DMS153 (cell line): ENCODE measurements at regions not wholly inside any gene's neighbourhood (a gene's known extent, or its start where the extent isn't known, plus 50 kb on each side); places are given as distances from the start of the nearest gene placed in this dataset.
"Not testable (repeated sequence)": the region's sequence is repeated elsewhere in the genome, so short reads cannot be mapped to it uniquely, and the experiment has no call there.

Experiments
- DNase-seq: peaks from one replicate; lab custom pipeline; 2025; lab: John Stamatoyannopoulos, UW

DNA sequence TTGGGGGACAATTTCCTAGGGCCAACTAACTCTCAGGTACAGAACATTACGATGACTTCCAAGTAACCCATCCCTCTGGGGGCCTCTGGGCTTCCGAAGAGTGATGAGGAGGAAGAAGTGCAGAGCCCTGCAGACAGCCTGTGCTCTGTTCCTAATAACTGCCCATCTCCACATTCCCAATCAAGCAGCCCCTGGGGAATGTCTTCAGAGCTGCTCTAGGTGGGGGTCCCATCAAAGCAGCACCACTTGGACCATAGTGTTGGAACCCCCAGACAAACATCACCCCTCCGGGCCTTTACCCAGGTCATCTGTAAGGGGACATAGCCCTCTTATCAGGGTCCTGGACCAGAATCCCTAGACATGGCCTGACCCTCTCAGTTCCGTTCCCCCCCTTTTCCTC is 357.3 kb downstream of the NPHP4 start:
- no peak for DNase-seq

GRCh38 chr1:5632814-5633213 is 359.4 kb downstream of the NPHP4 start:
- no peak for DNase-seq

GRCh38 chr1:5632224-5632623 is 360.0 kb downstream of the NPHP4 start:
- DNase-seq, result no peak

GRCh38 chr1:5628416-5628815 is 363.8 kb downstream of the NPHP4 start:
- DNase-seq, result no peak

DNA sequence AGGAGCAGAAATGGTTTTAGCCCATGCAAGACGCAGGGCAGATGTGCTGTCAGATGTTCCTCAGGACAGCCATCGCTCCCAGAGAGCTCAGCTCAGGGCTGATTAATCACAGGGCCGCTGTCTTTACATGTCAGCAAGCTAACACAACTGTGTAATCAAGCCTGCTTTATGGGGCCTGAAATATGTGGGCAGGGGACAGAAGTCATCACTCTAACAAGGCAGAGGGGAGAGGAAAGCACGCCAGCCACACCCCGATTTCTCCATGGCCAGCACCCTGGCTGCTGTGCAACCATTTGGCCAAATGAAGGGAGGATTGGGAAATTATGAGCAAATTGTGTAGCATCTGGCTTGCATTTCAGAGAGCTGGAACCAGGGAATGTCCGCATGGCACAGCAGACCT is 368.8 kb downstream of the NPHP4 start:
- DNase-seq, result no peak

DNA sequence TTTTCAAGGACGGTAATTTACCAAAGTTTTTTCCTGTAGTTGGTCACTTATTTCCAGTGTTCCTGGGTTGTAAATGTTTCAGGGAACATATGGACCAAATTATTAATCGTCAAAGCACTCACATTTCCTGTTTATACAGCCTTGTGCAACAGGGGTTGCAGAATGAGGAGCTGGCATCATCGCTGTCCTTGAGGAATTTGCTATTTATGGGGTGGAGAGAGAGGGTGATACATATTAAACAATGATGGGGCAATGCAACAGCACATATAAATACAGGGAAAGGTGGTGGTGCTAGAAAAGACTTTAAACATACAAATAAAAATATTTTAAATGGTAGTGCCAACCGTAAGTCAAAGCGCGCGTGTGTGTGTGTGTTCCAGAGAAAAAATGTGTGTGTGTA is 369.8 kb downstream of the NPHP4 start:
- DNase-seq, result no peak

DNA sequence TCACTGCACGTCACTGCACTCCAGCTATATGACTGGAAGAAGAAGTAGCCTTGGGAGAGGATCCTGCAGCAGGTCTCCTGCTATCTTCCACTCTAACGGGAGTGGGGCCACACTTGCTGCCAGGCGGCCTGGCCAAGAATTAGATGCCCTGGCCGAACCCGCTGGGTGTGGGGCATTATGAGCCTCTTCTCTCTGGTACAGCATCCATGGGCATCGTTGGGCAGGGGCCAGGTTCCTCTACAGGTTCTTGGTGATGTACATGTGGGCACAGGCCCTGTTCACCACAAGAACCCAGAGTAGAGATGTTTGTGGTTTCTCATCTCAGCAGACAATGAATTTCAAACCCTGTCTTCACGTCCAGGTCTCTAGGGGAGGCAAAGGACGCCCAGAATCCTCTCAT is 370.5 kb downstream of the NPHP4 start:
- no peak for DNase-seq

GRCh38 chr1:5620997-5621396 is 371.2 kb downstream of the NPHP4 start:
- no peak for DNase-seq

DNA sequence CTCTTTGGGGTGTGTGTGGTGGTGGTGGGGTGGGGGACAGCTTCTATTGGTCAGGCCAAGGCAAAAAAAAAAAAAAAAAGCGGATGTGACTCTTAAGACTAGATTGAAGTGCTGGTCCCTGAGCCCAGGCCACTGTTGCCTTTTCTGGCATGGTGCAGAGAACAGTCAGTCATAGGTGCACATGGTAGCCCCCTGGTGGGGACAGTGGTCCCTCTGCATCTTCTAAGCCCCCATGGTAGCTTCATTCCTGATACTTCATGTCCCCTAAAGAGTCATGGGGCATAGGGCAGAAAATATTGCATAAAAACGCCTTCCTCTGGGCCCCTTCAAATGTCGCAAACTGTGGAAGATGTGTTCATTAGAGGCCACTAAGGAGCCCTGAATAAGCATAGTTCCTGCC is 371.8 kb downstream of the NPHP4 start:
- no peak for DNase-seq

- DNase-seq, result no peak
Observed at GRCh38 chr1:5619469-5619868, 372.8 kb downstream of the NPHP4 start.

DNA sequence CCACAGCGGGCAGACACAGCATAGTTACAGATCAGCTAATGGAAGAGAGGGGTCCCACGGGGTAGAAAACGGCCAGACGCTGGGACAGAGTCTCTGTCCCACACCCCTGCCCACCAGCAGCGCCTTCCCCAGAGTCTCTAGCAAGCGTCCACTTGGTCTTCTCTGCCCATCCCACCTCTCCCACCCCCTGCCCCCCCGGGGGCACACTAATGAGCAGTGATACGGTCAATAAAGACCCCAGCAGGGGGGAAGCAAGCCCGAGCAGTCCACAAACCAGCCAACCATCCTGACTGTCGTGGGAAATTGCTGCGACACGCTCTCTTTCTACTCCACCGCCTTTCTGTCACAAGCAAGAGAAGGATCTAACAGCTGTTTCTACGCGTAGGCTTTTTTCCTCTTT is 374.7 kb downstream of the NPHP4 start:
- DNase-seq, result no peak

DNA sequence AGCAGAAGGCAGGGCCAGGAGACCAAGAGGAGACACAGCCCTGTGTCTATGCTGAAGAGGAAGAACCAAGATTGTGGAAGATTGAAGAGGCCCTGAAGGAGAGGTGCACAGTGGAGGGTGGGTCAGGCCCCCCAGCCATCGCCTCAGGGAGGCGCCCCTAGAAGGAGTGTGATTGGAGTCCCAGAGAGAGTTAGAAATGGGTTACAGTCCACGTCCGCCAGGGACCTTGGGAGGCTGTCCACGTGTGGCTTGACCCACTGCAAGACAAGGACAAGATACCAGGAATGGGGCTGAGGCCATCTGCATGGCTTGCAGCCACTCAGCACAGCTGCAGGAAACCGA is 375.1 kb downstream of the NPHP4 start:
- DNase-seq, result no peak

DNA sequence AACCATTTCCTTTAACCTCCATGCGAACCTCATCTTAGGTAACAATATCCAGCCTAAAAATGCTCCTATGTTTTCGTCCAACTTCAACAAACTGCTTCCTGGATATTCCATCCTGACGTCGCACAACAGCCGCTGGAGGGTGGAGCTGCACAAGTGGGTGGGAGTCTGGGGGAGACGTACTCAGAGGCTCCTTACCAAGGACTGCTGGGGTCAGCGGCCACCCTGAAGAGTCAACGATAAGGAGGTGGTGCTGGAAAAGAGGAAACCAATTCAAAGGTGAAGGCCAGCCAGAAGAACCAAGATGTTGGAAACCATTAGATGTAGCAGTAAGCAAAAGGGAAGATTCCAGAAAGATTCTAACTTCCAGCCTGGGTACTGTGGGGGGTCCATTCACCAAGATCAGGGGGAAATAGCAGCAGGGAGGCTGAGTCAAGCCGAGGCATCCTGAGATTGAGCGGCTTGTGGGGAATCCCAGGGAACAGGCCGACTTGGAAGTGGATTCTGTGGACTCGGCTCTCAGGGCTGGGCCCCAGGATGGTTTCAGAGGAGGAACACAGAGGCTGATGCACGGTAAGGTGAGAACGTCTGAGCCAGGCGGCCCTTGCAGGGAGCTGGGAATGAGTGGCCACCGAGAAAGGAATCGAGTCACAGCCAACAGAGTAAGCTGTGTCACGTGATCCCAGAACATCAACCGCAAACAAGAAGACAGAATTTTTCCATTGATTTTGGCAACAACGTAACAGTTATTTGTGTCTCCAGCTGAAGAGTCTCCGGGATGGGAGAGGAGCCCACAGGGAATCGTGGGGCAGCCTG is 375.7 kb downstream of the NPHP4 start:
- no peak for DNase-seq

GRCh38 chr1:5615076-5615475 is 377.1 kb downstream of the NPHP4 start:
- no peak for DNase-seq

GRCh38 chr1:5613900-5614299 is 378.3 kb downstream of the NPHP4 start:
- DNase-seq, result no peak

DNA sequence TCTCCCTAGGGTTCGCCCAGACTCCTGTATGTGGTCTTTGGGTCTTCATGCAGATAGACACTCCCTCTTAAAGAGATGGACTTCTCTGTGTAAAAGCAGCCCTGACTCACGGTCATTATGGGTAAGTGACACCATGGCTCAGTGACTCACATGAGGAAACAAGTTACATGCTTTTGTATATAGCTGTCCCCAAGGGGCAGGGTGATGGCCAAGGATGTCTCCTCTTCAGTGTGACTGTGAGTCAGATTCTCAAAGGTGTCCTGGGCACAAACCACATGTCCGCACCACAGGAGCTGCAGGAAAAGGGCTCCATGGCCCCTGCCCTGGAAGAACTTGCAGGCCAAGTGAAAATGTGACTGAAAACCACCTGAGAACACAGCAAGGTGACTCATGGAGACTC is 380.4 kb downstream of the NPHP4 start:
- no peak for DNase-seq

GRCh38 chr1:5611431-5611830 is 380.8 kb downstream of the NPHP4 start:
- no peak for DNase-seq

DNA sequence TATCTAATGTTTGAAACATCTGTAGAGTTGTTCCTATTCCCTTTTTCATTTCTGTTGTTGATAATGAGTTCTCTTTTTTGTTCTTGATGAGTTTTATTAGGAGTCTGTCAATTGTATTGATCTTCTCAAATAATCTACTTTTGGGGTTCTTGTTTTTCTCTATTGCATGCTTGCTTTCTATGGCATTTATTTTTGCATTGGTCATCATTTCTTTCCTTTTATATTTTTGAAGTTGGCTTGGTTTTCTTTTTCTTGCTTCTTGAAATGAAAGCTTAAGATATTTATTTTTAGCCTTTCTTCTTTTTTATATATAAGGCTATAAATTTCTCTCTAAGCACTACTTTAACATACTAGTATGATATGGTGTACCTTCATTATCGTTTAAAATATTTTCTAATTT is 381.8 kb downstream of the NPHP4 start:
- DNase-seq, result no peak

DNA sequence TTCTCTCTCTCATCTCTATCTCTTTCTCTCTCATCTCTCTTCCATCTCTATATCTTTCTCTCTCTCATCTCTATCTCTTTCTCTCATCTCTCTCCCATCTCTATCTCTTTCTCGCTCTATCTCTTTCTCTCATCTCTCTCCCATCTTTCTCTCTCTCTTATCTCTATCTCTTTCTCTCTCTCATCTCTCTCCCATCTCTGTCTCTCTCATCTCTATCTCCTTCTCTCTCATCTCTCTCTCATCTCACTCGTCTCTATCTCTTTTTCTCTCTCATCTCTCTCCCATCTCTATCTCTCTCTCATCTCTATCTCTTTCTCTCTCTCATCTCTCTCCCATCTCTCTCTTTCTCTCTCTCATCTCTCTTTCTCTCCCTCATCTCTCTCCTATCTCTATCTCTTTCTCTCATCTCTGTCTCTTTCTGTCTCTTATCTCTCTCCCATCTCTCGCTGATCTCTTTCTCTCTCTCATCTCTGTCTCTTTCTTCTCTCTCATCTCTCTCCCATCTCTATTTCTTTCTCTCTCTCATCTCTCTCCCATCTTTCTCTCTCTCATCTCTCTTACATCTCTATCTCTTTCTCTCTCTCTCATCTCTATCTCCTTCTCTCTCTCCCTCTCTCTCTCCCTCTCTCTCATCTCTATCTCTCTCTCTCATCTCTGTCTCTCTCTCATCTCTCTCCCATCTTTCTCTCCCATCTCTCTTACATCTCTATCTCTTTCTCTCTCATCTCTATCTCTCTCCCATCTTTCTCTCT is 388.7 kb downstream of the NPHP4 start:
- no peak for DNase-seq

- not testable (repeated sequence) for DNase-seq
Observed at GRCh38 chr1:5602718-5603117, 389.5 kb downstream of the NPHP4 start.

DNA sequence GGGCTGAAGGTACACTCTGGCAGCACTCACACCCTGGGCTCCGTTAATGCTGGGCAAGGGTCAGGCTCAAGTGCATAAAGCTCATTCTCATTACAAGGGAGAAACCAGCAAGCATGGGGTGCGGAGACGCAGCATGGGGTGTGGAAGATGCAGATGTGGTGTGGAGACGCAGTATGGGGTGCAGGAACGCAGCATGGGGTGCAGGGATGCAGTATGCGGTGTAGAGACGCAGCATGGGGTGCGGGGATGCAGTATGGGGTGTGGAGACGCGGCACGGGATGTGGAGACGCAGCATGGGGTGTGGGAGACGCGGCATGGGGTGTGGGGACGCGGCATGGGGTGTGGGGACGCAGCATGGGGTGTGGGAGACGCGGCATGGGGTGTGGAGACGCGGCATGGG is 390.7 kb downstream of the NPHP4 start:
- DNase-seq, result no peak

- no peak for DNase-seq
Observed at GRCh38 chr1:5599541-5599940, 392.7 kb downstream of the NPHP4 start.

DNA sequence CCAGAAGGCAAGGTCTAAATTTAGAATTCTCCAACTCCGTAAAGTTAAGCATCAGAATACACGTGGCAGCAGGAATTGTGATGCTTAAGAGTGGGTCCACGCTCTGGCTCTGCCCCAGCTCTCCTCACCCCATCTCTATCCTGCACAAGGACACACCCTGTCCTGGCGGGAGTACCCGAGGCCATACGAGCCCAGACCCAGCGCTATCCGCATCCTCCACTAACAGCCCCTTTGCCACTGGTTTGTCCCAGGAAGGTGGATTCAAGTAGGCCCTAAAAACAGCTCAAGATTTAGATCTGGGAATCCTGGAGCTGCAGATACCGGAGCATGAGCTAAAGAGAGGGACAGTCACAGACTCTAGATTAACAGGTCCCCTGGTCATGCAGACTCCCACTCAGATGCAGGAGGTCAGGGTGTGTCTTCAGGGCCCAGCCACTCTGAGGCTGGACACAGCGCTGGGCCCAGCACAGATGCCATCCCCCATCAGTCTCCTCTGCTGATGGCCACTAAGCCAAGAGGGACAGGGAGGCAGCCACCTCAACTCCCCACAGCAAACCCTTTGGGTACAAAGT is 393.3 kb downstream of the NPHP4 start:
- DNase-seq, result no peak
